Activated CD8-positive, alpha-beta memory T cell treated with anti-CD3 and anti-CD28 coated beads for 36 hours (primary cell): ENCODE measurements at regions not wholly inside any gene's neighbourhood (a gene's known extent, or its start where the extent isn't known, plus 50 kb on each side); places are given as distances from the start of the nearest gene placed in this dataset.

Source experiments
- CTCF ChIA-PET: fragments of 350-600 bp; sonication (Branson Sonifier 250); formaldehyde crosslinking; loops from one replicate; lab custom pipeline; 2021; ENCODE audit warnings: antibody characterized with exemption; lab: Charles Lee
- POLR2A ChIA-PET: fragments of 350-600 bp; sonication (Branson Sonifier 250); formaldehyde crosslinking; loops from one replicate; lab custom pipeline; 2021; ENCODE audit warnings: antibody characterized with exemption; lab: Charles Lee

GRCh38 chr17:77880711-77881450 is 77.6 kb upstream of the TNRC6C start:
- ChIA-PET CTCF (interaction anchor here (0.9 kb wide), 1 partner anchor 139 kb away, joined by 3 read pairs; no protein-coding TSS in a partner anchor), POLR2A (interaction anchor here (0.5 to 1.3 kb wide), 5 partner anchors 18 to 77 kb away, joined by 3 to 9 read pairs (median 6); partner anchors contain the start of gene TNRC6C)

DNA sequence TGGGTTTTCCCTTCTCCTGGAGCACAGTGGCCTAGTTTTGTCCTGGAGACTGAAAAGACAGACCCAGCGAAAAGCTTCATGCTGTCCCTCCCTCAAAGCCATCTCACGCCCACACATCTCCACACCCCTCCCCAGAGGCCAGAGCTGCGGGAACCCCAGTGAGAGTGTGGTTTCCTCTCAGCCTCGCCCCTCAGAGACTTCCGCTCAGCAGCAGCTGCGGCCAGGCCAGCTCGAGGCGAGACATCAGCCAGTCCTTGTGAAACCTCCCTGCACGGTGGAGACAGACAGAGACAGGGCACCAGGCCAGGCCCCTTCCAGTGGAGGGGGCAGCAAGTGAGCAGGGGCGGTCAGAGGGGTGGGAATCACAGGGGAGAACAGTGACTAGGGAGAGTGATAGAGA is 77.0 kb upstream of the TNRC6C start:
- CTCF ChIA-PET = interaction anchor here (0.9 kb wide), 1 partner anchor 138 kb away, joined by 3 read pairs; no protein-coding TSS in a partner anchor
- POLR2A ChIA-PET = interaction anchor here (0.5 to 1.3 kb wide), 5 partner anchors 17 to 77 kb away, joined by 3 to 9 read pairs (median 6); partner anchors contain the start of gene TNRC6C

DNA sequence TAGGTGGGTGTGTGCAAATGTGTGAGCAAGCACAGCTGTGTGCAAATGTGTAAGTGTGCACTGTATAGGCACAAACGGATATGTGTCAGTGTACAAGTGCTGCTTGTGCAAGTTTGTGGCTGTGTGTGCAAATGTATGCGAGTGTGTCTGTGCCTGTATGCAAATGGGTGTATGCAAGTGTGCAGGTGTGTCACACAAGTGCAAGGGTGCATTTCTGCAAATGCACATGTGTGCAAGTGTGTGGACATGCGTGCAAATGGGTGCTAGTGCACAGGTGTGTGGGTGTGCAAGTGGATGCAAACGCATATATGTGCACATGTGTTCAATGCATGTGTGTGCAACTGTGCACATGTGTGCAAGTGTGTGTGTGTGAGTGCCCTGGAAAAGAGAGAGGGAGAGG is 76.5 kb upstream of the TNRC6C start:
- ChIA-PET POLR2A (interaction anchor here (1.2 kb wide), 1 partner anchor 76 kb away, joined by 8 read pairs; the partner anchor contains the start of gene TNRC6C), CTCF (interaction anchor here (0.9 kb wide), 1 partner anchor 137 kb away, joined by 3 read pairs; no protein-coding TSS in a partner anchor)

DNA sequence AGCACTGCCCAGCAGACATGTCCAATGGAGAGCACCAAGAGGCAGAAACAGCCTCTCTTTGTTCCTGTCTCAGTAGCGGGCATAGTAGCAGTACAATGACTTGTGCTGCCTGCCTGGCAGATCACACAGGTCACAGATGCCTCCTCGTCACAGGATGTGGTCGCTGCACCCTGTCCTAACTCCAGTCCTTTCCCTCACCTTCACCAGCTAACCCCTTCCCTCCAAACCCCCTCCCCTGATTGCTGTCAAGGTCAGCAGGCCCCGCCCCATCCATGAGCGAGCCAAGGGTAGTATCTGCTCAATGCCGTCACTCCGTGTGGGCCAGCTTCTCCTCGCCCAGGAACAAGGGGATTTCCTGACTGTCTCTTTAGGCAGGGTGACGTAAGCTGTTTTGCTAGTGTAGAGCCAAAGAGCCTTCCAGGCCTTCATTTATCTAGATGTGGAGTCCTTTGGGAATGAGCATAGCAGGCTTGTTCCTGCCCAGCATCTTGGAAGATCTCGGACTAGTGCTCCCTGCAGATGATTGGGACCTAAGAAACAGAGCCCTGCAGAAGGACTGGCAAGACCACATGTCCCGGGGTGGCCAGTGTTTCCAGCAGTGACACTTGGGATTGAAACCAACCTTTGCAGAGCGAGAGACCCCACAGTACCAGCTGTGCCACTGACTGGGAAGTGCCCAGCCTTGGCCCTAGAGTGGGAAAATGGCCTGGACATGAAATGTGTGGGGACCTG is 75.9 kb upstream of the TNRC6C start:
- ChIA-PET CTCF (no interaction called here), POLR2A (interaction anchor here (0.6 to 1.2 kb wide), 2 partner anchors 75 to 124 kb away, joined by 5 to 8 read pairs; partner anchors contain the start of gene TNRC6C)

- POLR2A ChIA-PET = interaction anchor here (0.6 to 1.2 kb wide), 2 partner anchors 75 to 123 kb away, joined by 5 to 8 read pairs; partner anchors contain the start of gene TNRC6C
- CTCF ChIA-PET = no interaction called here
Measured at GRCh38 chr17:77883213-77883650, 75.3 kb upstream of the TNRC6C start.

- CTCF ChIA-PET = interaction anchor here (0.5 kb wide), 1 partner anchor 128 kb away, joined by 3 read pairs; no protein-coding TSS in a partner anchor
- POLR2A ChIA-PET = no interaction called here
Measured at GRCh38 chr17:77884019-77884418, 74.5 kb upstream of the TNRC6C start.

DNA sequence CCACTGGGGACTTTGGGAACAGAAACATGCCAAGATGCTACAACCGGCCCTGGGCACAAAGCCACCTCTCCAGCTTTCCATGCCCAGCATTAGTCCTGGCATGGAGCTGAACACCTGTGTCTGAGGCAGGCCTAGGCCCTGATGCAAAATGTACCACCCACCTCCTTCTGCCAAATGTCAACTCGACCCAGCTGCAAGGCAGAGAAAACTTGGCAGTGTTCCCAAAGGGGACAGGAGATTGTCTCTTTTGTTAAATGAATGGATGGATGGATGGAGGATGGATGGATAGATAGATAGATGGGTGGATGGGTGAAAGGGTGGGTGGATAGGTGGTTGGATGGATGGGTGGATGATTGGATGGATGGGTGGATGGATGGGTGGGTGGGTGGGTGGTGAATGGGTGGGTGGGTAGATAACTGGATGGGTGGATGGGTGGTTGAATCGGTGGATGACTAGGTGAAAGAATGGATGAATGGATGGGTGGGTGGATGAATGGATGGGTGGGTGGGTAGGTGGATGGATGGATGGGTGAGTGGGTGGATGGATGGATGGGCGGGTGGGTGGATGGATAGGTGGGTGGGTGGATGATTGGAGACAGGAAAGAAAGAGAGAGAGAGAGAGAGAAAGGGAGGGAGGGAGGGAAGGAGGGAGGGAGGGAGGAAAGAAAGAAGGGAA is 73.4 kb upstream of the TNRC6C start:
- ChIA-PET CTCF (no interaction called here), POLR2A (no interaction called here)

- ChIA-PET POLR2A (interaction anchor here (1.4 kb wide), 1 partner anchor 49 kb away, joined by 4 read pairs; no protein-coding TSS in a partner anchor), CTCF (no interaction called here)
Measured at GRCh38 chr17:77885678-77886386, 72.7 kb upstream of the TNRC6C start.

- POLR2A ChIA-PET = interaction anchor here (1.4 kb wide), 1 partner anchor 50 kb away, joined by 4 read pairs; no protein-coding TSS in a partner anchor
- CTCF ChIA-PET = interaction anchor here (1.2 kb wide), 1 partner anchor 72 kb away, joined by 3 read pairs; the partner anchor contains the start of gene TNRC6C
Measured at GRCh38 chr17:77886387-77886728, 72.1 kb upstream of the TNRC6C start.

DNA sequence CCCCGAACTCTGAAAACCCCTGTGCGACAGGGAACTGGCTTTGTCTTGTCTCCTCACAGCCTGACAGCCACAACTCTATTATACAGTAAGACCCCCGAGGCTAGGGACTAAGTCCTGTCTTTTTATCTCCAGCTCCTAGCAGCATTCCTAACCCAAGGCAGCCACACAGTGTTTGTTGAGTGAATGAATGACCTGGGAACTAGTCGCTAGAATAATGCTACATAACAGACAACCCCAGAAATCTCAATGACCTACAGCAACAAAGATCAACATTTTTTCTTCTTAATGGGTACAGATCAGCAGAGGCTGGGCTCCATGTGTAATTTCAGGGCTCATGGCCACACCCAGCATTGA is 71.4 kb upstream of the TNRC6C start:
- CTCF ChIA-PET = interaction anchor here (1.2 kb wide), 1 partner anchor 71 kb away, joined by 3 read pairs; the partner anchor contains the start of gene TNRC6C
- POLR2A ChIA-PET = interaction anchor here (1.4 to 2.2 kb wide), 2 partner anchors 51 to 71 kb away, joined by 4 to 13 read pairs; partner anchors contain the start of gene TNRC6C

DNA sequence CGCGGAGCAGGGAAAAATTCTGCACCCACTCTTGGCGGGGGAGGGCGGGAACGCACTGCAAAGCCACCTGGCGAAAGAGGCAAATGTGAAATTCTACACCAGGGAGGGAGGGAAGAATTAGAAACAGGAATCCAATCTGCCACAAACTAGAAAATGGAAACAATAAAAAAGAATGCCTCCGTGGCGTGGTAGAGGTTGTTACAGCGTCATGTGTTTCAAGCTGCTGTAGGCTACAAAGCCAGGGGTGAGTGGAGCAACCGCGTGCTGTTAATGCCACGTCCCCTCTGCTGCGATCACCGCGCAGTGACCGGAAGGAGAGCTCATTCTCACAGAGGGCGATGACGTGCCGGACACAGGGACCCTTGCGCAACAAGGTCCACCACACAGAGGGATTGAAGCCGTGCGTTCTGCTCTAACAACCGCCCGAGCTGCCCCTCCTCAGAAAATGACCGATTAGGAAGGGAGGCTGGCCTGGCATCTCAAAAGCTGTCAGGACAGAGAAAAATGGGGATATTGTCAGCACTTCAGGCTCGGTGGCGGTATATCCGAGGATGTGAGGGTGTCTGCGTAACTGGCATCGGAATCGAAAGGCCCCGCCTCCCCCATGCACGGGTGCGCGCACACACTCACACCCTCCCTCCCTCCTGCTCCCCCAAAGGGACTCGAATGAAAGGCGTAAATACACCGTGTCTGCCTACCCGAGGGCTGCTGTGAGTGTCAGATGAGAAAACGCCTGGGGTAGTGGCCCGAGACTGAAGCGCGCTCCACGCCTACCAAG is 70.8 kb upstream of the TNRC6C start:
- ChIA-PET CTCF (interaction anchor here (1.2 kb wide), 1 partner anchor 71 kb away, joined by 3 read pairs; the partner anchor contains the start of gene TNRC6C), POLR2A (interaction anchor here (2.2 kb wide), 1 partner anchor 71 kb away, joined by 13 read pairs; the partner anchor contains the start of gene TNRC6C)

- CTCF ChIA-PET = no interaction called here
Measured at GRCh38 chr17:77888242-77889134, 70.0 kb upstream of the TNRC6C start.

DNA sequence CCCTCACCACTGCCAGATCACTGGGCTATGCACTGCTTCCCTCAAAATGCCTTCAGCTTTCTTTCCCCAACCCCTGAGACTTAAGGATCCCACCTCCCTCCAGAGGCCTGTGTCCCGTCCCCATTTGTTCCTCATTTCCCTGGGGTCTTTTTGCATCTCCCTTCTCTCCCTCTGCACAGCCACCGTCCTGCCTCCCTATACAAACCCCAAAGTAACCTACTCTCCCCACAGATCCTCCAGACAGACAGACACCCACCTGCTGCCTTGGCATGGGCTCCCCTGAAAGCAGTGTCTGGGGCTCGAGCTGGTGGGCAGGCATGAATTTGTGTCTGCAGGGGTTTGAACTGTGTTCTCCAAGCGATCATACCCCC is 69.4 kb upstream of the TNRC6C start:
- POLR2A ChIA-PET = interaction anchor here (0.6 kb wide), 1 partner anchor 244 kb away, joined by 6 read pairs; no protein-coding TSS in a partner anchor
- CTCF ChIA-PET = no interaction called here

More at GRCh38 chr17:77888242-77889134, 70.0 kb upstream of the TNRC6C start:
- POLR2A ChIA-PET = interaction anchor here (0.6 to 2.2 kb wide), 2 partner anchors 70 to 243 kb away, joined by 6 to 13 read pairs; partner anchors contain the start of gene TNRC6C

DNA sequence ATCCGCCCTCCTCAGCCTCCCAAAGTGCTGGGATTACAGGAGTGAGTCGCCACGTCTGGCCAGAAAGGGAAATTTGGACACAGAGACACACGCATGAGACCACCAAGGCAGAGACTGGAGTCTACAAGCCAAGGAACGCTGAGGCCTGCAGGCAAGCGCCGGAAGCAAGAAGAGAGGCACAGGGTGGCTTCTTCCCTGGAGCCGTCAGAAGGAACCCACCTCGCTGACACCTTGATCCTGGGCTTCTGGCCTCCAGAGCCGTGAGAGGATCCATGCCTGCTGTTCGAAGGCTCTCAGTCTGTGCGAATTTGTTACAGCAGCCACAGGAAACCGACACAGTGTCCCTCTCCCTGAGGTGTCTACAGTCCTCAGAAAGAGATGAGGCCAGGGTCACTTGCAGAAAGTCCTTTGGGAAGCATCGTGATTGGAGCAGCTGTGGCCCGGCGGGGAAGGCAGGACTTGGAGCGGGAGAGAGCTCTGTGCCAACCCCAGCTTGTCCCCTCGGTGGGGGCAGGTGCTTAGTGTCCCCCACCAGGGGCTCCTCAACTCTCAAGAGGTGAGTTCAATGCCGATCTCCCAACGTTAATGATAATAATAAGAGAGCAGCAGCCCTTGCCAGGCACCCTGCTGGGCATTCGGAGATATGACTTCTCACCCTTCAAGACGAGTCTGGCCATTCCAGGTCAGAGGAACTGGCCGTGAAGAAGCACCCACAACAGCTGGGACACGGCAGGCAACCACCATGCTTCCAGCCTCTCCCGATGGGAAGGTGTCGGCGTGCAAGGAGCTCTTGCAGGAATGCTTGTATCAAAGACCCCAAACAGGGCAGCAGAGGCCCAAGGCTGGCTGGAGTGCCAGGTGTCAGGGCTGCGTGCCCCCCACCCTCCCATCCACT is 68.4 kb upstream of the TNRC6C start:
- CTCF ChIA-PET = interaction anchor here (0.5 kb wide), 1 partner anchor 215 kb away, joined by 3 read pairs; no protein-coding TSS in a partner anchor
- POLR2A ChIA-PET = no interaction called here

GRCh38 chr17:77890771-77891170 is 67.7 kb upstream of the TNRC6C start:
- POLR2A ChIA-PET = no interaction called here

More at GRCh38 chr17:77890771-77891170, 67.7 kb upstream of the TNRC6C start:
- CTCF ChIA-PET = no interaction called here
